Hepatocyte (in vitro differentiated cells): ENCODE measurements at regions not wholly inside any gene's neighbourhood (a gene's known extent, or its start where the extent isn't known, plus 50 kb on each side); places are given as distances from the start of the nearest gene placed in this dataset.

Source experiments
- EZH2 ChIP-seq: fragments of 200-600 bp; sonication (generic); IDR thresholded peaks from 2 replicates; pipeline ENCODE4 v1.6.1; 2016; ENCODE audit warnings: antibody characterized with exemption, mild to moderate bottlenecking, borderline replicate concordance
- TF ChIP-seq, protein P1 (sequence below): fragments of 200-600 bp; sonication (generic); IDR thresholded peaks from 2 replicates; pipeline ENCODE4 v1.5.1; 2016; ENCODE audit warnings: antibody characterized with exemption, mild to moderate bottlenecking; ENCODE audit not compliant: poor library complexity

DNA sequence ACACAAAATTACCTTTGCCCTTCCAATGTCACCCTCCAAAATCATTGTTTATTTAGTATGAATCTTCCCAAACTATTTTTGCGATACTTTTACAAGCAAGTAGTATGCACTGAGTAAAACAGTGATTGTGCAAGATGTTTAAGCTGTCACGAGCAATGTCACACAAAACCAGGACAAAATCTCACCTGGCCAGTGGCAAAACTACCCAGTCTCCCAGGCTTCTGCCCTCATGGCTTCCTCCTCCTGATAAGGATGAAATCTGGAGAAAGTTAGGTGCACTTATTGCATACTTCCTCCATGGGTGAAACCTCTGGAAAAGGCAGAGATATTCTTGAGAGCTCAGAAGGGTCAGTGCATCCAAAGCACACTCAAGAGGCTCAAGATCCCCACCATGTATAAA, 500.8 kb downstream of the IRS2 start:
- TF ChIP-seq, protein P1, sequence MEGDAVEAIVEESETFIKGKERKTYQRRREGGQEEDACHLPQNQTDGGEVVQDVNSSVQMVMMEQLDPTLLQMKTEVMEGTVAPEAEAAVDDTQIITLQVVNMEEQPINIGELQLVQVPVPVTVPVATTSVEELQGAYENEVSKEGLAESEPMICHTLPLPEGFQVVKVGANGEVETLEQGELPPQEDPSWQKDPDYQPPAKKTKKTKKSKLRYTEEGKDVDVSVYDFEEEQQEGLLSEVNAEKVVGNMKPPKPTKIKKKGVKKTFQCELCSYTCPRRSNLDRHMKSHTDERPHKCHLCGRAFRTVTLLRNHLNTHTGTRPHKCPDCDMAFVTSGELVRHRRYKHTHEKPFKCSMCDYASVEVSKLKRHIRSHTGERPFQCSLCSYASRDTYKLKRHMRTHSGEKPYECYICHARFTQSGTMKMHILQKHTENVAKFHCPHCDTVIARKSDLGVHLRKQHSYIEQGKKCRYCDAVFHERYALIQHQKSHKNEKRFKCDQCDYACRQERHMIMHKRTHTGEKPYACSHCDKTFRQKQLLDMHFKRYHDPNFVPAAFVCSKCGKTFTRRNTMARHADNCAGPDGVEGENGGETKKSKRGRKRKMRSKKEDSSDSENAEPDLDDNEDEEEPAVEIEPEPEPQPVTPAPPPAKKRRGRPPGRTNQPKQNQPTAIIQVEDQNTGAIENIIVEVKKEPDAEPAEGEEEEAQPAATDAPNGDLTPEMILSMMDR = no peak
- TF ChIP-seq EZH2 = no peak
